ENCODE measurements at regions not wholly inside any gene's neighbourhood (a gene's known extent, or its start where the extent isn't known, plus 50 kb on each side); places are given as distances from the start of the nearest gene placed in this dataset.
"Not testable (repeated sequence)": the region's sequence is repeated elsewhere in the genome, so short reads cannot be mapped to it uniquely, and the experiment has no call there.

DNA sequence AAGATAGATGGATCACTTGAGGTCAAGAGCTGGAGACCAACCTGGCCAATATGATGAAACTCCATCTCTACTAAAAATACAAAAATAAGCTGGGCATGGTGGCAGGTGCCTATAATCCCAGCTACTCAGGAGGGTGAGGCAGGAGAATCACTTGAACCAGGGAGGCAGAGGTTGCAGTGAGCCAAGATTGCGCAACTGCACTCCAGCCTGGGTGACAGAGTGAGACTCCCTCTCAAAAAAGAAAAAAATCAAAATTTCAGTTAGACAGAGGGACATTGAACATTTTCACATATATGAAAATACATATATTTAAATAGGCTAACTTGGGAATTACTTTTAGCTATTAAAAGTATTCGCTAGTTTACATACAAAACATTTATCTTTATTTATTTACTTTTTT, 293.6 kb upstream of the KCNH7 start:
- intact Hi-C loops (cut with micrococcal nuclease) = loop anchor here (5.0 kb wide), 1 partner anchor 240 kb away; no protein-coding TSS in a partner anchor
- H3K4me3 Mint-ChIP-seq; H3K4me1 Mint-ChIP-seq (ENCODE audit: low read depth); H3K9me3 Mint-ChIP-seq; H3K27me3 Mint-ChIP-seq (ENCODE audit: insufficient read depth); DNase-seq (ENCODE audit: low spot score); H3K27ac Mint-ChIP-seq; H3K36me3 Mint-ChIP-seq (ENCODE audit: low read depth): not testable (repeated sequence)

- Mint-ChIP-seq H3K36me3 (ENCODE audit: low read depth) (no peaks in the 10 kb centered on the region), H3K9me3 (no peaks in the 10 kb centered on the region), H3K27me3 (ENCODE audit: insufficient read depth) (no peaks in the 10 kb centered on the region), H3K27ac (no peak overlapping the region), H3K4me1 (ENCODE audit: low read depth) (no peaks in the 10 kb centered on the region), H3K4me3 (no peak overlapping the region)
- intact Hi-C loops (cut with micrococcal nuclease) = no loop called here
- DNase-seq (ENCODE audit: low spot score) = no peak
Observed at GRCh38 chr2:163123526-163123925, 285.0 kb upstream of the KCNH7 start.

GRCh38 chr2:163122257-163122656, 283.7 kb upstream of the KCNH7 start:
- Mint-ChIP-seq H3K36me3 (ENCODE audit: low read depth) (no peaks in the 10 kb centered on the region), H3K27ac (no peak overlapping the region), H3K4me3 (no peak overlapping the region), H3K27me3 (ENCODE audit: insufficient read depth) (no peaks in the 10 kb centered on the region), H3K4me1 (ENCODE audit: low read depth) (no peaks in the 10 kb centered on the region), H3K9me3 (no peaks in the 10 kb centered on the region)
- no peak for DNase-seq (ENCODE audit: low spot score)
- intact Hi-C loops (cut with micrococcal nuclease) = no loop called here

DNA sequence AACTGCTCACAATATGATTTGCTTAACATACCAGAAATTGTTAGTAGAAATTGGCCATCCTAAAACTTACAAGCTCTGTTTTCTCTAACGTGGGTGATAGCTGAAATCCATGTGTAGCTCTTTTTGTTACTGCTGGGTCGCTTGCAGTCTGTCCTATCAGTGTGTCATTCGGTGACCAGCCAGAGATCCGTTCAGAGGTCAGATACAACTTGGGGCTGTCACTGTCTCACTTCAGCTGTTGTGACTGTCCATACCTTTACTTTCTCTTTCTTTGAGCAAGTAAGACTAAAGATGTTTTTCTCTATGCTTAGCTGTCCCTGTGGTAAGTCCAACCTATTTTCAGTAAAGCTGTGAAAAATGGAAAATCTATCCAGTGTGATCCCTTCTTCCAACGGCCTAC, 282.9 kb upstream of the KCNH7 start:
- Mint-ChIP-seq H3K27ac (no peak overlapping the region), H3K9me3 (no peaks in the 10 kb centered on the region), H3K36me3 (ENCODE audit: low read depth) (no peaks in the 10 kb centered on the region), H3K4me1 (ENCODE audit: low read depth) (no peaks in the 10 kb centered on the region), H3K4me3 (no peak overlapping the region), H3K27me3 (ENCODE audit: insufficient read depth) (no peaks in the 10 kb centered on the region)
- DNase-seq (ENCODE audit: low spot score) = no peak
- intact Hi-C loops (cut with micrococcal nuclease) = no loop called here

GRCh38 chr2:163119966-163120365, 281.4 kb upstream of the KCNH7 start:
- no peak for DNase-seq (ENCODE audit: low spot score)
- Mint-ChIP-seq H3K9me3 (no peaks in the 10 kb centered on the region), H3K27me3 (ENCODE audit: insufficient read depth) (no peaks in the 10 kb centered on the region), H3K36me3 (ENCODE audit: low read depth) (no peaks in the 10 kb centered on the region), H3K4me1 (ENCODE audit: low read depth) (no peaks in the 10 kb centered on the region), H3K27ac (no peak overlapping the region), H3K4me3 (no peak overlapping the region)
- intact Hi-C loops (cut with micrococcal nuclease) = no loop called here

- Mint-ChIP-seq H3K27ac (no peak overlapping the region), H3K36me3 (ENCODE audit: low read depth) (no peaks in the 10 kb centered on the region), H3K4me3 (no peak overlapping the region), H3K4me1 (ENCODE audit: low read depth) (no peaks in the 10 kb centered on the region), H3K27me3 (ENCODE audit: insufficient read depth) (no peaks in the 10 kb centered on the region), H3K9me3 (no peaks in the 10 kb centered on the region)
- DNase-seq (ENCODE audit: low spot score) = no peak
- intact Hi-C loops (cut with micrococcal nuclease) = no loop called here
Observed at GRCh38 chr2:163086940-163087339, 248.4 kb upstream of the KCNH7 start.

- H3K27ac Mint-ChIP-seq; H3K9me3 Mint-ChIP-seq; DNase-seq (ENCODE audit: low spot score); H3K27me3 Mint-ChIP-seq (ENCODE audit: insufficient read depth); H3K36me3 Mint-ChIP-seq (ENCODE audit: low read depth); H3K4me3 Mint-ChIP-seq; H3K4me1 Mint-ChIP-seq (ENCODE audit: low read depth); intact Hi-C loops (cut with micrococcal nuclease): not testable (repeated sequence)
Observed at GRCh38 chr2:163085366-163086024, 246.9 kb upstream of the KCNH7 start.

DNA sequence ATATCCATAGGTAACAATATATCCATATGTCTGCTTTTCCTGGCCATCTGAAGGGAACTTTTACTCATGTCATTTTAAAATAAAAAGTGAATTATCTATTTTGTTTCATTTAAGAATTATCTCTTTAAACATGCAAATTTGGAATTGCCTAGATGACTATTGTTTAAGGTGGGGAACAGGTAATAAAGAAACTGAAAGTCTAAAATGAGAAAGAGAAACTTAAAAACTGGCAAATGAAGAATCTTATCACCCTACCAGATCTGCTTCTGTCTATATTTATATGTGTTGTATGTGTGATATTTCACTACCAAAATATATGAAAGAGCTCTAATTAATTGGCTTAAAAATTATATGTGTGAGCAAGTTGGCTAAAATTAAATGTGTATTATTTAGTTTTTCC, 243.2 kb upstream of the KCNH7 start:
- H3K27ac Mint-ChIP-seq = no peak overlapping the region
- H3K36me3 Mint-ChIP-seq (ENCODE audit: low read depth) = no peaks in the 10 kb centered on the region
- H3K4me3 Mint-ChIP-seq = no peak overlapping the region
- no peaks in the 10 kb centered on the region for H3K4me1 Mint-ChIP-seq (ENCODE audit: low read depth)
- H3K27me3 Mint-ChIP-seq (ENCODE audit: insufficient read depth) = peaks cover 2% of the 10 kb centered on the region
- intact Hi-C loops (cut with micrococcal nuclease) = no loop called here
- H3K9me3 Mint-ChIP-seq = no peaks in the 10 kb centered on the region
- no peak for DNase-seq (ENCODE audit: low spot score)

DNA sequence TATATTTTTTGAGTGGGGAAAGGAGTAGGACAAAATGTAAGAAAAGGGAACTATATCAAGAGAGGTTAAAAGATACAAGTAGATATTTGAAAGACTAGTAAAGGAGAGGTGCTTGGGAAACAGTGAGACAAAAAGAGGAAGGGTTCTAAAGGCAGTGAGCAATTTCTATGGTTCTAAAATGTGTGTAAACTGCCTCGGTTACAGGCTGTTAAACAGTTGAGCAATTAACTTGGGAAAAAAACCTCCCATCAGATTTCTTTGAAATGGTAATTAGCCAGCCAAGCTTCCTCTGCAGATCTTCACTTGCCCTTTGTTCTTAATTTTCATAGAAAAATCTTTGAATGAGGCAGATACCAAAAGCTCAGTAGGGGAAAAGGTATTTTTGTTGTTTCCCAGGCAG, 238.7 kb upstream of the KCNH7 start:
- Mint-ChIP-seq H3K9me3 (no peaks in the 10 kb centered on the region), H3K4me1 (ENCODE audit: low read depth) (no peaks in the 10 kb centered on the region), H3K4me3 (no peak overlapping the region), H3K36me3 (ENCODE audit: low read depth) (no peaks in the 10 kb centered on the region), H3K27me3 (ENCODE audit: insufficient read depth) (peaks cover 2% of the 10 kb centered on the region), H3K27ac (no peak overlapping the region)
- intact Hi-C loops (cut with micrococcal nuclease) = no loop called here
- no peak for DNase-seq (ENCODE audit: low spot score)

GRCh38 chr2:163066085-163066484, 227.5 kb upstream of the KCNH7 start:
- Mint-ChIP-seq H3K27me3 (ENCODE audit: insufficient read depth) (no peaks in the 10 kb centered on the region), H3K27ac (no peak overlapping the region), H3K36me3 (ENCODE audit: low read depth) (no peaks in the 10 kb centered on the region), H3K4me1 (ENCODE audit: low read depth) (no peaks in the 10 kb centered on the region), H3K4me3 (no peak overlapping the region), H3K9me3 (peaks cover 4% of the 10 kb centered on the region)
- no peak for DNase-seq (ENCODE audit: low spot score)
- intact Hi-C loops (cut with micrococcal nuclease) = no loop called here

DNA sequence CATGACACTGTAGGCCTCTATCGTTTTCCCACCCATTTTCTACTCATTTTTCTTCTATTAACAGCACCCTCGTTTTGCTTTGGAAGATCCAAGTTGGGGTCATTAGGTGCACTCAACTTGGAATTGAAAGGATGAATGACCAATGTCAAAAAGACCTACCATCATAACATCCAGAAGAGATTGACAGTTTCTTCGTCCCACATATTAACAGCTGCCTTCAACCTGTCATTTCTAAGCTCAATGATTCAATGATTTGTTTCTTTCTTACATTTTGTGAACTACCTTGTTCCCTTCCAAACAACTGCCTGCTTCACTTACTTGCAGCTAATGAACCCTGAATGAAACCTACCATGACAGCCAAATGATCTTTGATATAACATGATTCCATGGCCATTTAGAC, 224.0 kb upstream of the KCNH7 start:
- H3K9me3 Mint-ChIP-seq = no peaks in the 10 kb centered on the region
- no peak for DNase-seq (ENCODE audit: low spot score)
- H3K4me3 Mint-ChIP-seq = no peak overlapping the region
- H3K27me3 Mint-ChIP-seq (ENCODE audit: insufficient read depth) = no peaks in the 10 kb centered on the region
- H3K36me3 Mint-ChIP-seq (ENCODE audit: low read depth) = no peaks in the 10 kb centered on the region
- H3K4me1 Mint-ChIP-seq (ENCODE audit: low read depth) = no peaks in the 10 kb centered on the region
- no peak overlapping the region for H3K27ac Mint-ChIP-seq
- intact Hi-C loops (cut with micrococcal nuclease) = no loop called here

- no peaks in the 10 kb centered on the region for H3K9me3 Mint-ChIP-seq
- no peaks in the 10 kb centered on the region for H3K36me3 Mint-ChIP-seq (ENCODE audit: low read depth)
- no peak overlapping the region for H3K4me3 Mint-ChIP-seq
- intact Hi-C loops (cut with micrococcal nuclease) = no loop called here
- H3K27ac Mint-ChIP-seq = no peak overlapping the region
- H3K27me3 Mint-ChIP-seq (ENCODE audit: insufficient read depth) = no peaks in the 10 kb centered on the region
- no peaks in the 10 kb centered on the region for H3K4me1 Mint-ChIP-seq (ENCODE audit: low read depth)
- no peak for DNase-seq (ENCODE audit: low spot score)
Observed at GRCh38 chr2:163046615-163047014, 208.0 kb upstream of the KCNH7 start.

GRCh38 chr2:163045830-163046229, 207.3 kb upstream of the KCNH7 start:
- intact Hi-C loops (cut with micrococcal nuclease) = no loop called here
- Mint-ChIP-seq H3K4me3 (no peak overlapping the region), H3K9me3 (no peaks in the 10 kb centered on the region), H3K36me3 (ENCODE audit: low read depth) (no peaks in the 10 kb centered on the region), H3K27ac (no peak overlapping the region), H3K27me3 (ENCODE audit: insufficient read depth) (no peaks in the 10 kb centered on the region), H3K4me1 (ENCODE audit: low read depth) (no peaks in the 10 kb centered on the region)
- DNase-seq (ENCODE audit: low spot score) = no peak

GRCh38 chr2:163044114-163044513, 205.5 kb upstream of the KCNH7 start:
- peaks cover 2% of the 10 kb centered on the region for H3K27me3 Mint-ChIP-seq (ENCODE audit: insufficient read depth)
- H3K4me1 Mint-ChIP-seq (ENCODE audit: low read depth) = no peaks in the 10 kb centered on the region
- intact Hi-C loops (cut with micrococcal nuclease) = no loop called here
- no peaks in the 10 kb centered on the region for H3K9me3 Mint-ChIP-seq
- no peak for DNase-seq (ENCODE audit: low spot score)
- H3K4me3 Mint-ChIP-seq = no peak overlapping the region
- no peaks in the 10 kb centered on the region for H3K36me3 Mint-ChIP-seq (ENCODE audit: low read depth)
- no peak overlapping the region for H3K27ac Mint-ChIP-seq
